Left kidney (tissue), 1 donor: ENCODE measurements at regions not wholly inside any gene's neighbourhood (a gene's known extent, or its start where the extent isn't known, plus 50 kb on each side); places are given as distances from the start of the nearest gene placed in this dataset.
"Not testable (repeated sequence)": the region's sequence is repeated elsewhere in the genome, so short reads cannot be mapped to it uniquely, and the experiment has no call there.

Source experiments
- DNase-seq: peaks from one replicate; pipeline ENCODE4 v3.0.0-alpha.2; 2013

GRCh38 chr2:192585418-192585817 is 390.7 kb upstream of the TMEFF2 start:
- DNase-seq: no peak

- DNase-seq: no peak
Observed at GRCh38 chr2:192584976-192585375, 390.2 kb upstream of the TMEFF2 start.

- no peak for DNase-seq
Observed at GRCh38 chr2:192579965-192580700, 385.4 kb upstream of the TMEFF2 start.

- DNase-seq: no peak
Observed at GRCh38 chr2:192578780-192579179, 384.0 kb upstream of the TMEFF2 start.

GRCh38 chr2:192577706-192578105 is 383.0 kb upstream of the TMEFF2 start:
- no peak for DNase-seq

GRCh38 chr2:192574552-192574951 is 379.8 kb upstream of the TMEFF2 start:
- no peak for DNase-seq

- DNase-seq: no peak
Observed at GRCh38 chr2:192571636-192572035, 376.9 kb upstream of the TMEFF2 start.

- no peak for DNase-seq
Observed at GRCh38 chr2:192570788-192571187, 376.1 kb upstream of the TMEFF2 start.

GRCh38 chr2:192566863-192567262 is 372.1 kb upstream of the TMEFF2 start:
- no peak for DNase-seq

- no peak for DNase-seq
Observed at GRCh38 chr2:192560326-192560725, 365.6 kb upstream of the TMEFF2 start.

- no peak for DNase-seq
Observed at GRCh38 chr2:192559587-192559986, 364.9 kb upstream of the TMEFF2 start.

GRCh38 chr2:192558637-192559036 is 363.9 kb upstream of the TMEFF2 start:
- no peak for DNase-seq

- DNase-seq: no peak
Observed at GRCh38 chr2:192555740-192556139, 361.0 kb upstream of the TMEFF2 start.

- DNase-seq: no peak
Observed at GRCh38 chr2:192551760-192552159, 357.0 kb upstream of the TMEFF2 start.

- no peak for DNase-seq
Observed at GRCh38 chr2:192546565-192546964, 351.8 kb upstream of the TMEFF2 start.

GRCh38 chr2:192544371-192544955 is 349.7 kb upstream of the TMEFF2 start:
- no peak for DNase-seq

- DNase-seq: not testable (repeated sequence)
Observed at GRCh38 chr2:192542148-192543066, 347.7 kb upstream of the TMEFF2 start.

GRCh38 chr2:192539306-192539705 is 344.6 kb upstream of the TMEFF2 start:
- DNase-seq: no peak

- DNase-seq: no peak
Observed at GRCh38 chr2:192536922-192537624, 342.3 kb upstream of the TMEFF2 start.

- no peak for DNase-seq
Observed at GRCh38 chr2:192535956-192536921, 341.5 kb upstream of the TMEFF2 start.

GRCh38 chr2:192534072-192534471 is 339.3 kb upstream of the TMEFF2 start:
- DNase-seq: no peak
